Peyer's patch (tissue), 4 donors: ENCODE measurements at regions not wholly inside any gene's neighbourhood (a gene's known extent, or its start where the extent isn't known, plus 50 kb on each side); places are given as distances from the start of the nearest gene placed in this dataset.
"Not testable (repeated sequence)": the region's sequence is repeated elsewhere in the genome, so short reads cannot be mapped to it uniquely, and the experiment has no call there.

Source experiments
- DNase-seq, 3 donors: peaks; one replicate each; pipeline ENCODE4 v3.0.0-alpha.2; 2017 to 2019
- H3K27ac ChIP-seq, 4 donors: fragments of 200-600 bp; sonication (generic); one replicate each; pipeline ENCODE4 v1.5.1; 2016 to 2019
- H3K27me3 ChIP-seq, 2 donors: fragments of 200-600 bp; sonication (generic); one replicate each; pipeline ENCODE4 v1.5.1; 2019
- H3K36me3 ChIP-seq, 3 donors: fragments of 200-600 bp; sonication (generic); one replicate each; pipeline ENCODE4 v1.5.1; 2016 to 2019
- H3K4me1 ChIP-seq, 4 donors: fragments of 200-600 bp; sonication (generic); one replicate each; pipeline ENCODE4 v1.5.1; 2016 to 2019
- H3K4me3 ChIP-seq, 4 donors: fragments of 200-600 bp; sonication (generic); 1 replicate in 3 of 4; 2 replicates in 1 of 4; pipeline ENCODE4 v1.5.1; 2016 to 2019; ENCODE audit warnings: mild to moderate bottlenecking in 1 of 4
- H3K9me3 ChIP-seq, 4 donors: fragments of 200-600 bp; sonication (generic); one replicate each; pipeline ENCODE4 v1.5.1; 2016 to 2019; ENCODE audit warnings: mild to moderate bottlenecking in 1 of 4
- POLR2A ChIP-seq, 2 donors: fragments of 450-650 bp; IDR thresholded peaks; one replicate each; pipeline ENCODE4 v1.5.1; 2017; ENCODE audit warnings: antibody characterized with exemption in 2 of 2, mild to moderate bottlenecking in 2 of 2, moderate library complexity in 2 of 2
- TF ChIP-seq, protein P1 (sequence below), 6 experiments: fragments of 450-650 bp in 4 of 6; fragments of 200-600 bp in 2 of 6; sonication (generic) in 1 of 6; IDR thresholded peaks; one replicate each; pipeline ENCODE4 v1.5.1; 2017 to 2019; ENCODE audit warnings: antibody characterized with exemption in 6 of 6, mild to moderate bottlenecking in 3 of 6, moderate library complexity in 1 of 6

DNA sequence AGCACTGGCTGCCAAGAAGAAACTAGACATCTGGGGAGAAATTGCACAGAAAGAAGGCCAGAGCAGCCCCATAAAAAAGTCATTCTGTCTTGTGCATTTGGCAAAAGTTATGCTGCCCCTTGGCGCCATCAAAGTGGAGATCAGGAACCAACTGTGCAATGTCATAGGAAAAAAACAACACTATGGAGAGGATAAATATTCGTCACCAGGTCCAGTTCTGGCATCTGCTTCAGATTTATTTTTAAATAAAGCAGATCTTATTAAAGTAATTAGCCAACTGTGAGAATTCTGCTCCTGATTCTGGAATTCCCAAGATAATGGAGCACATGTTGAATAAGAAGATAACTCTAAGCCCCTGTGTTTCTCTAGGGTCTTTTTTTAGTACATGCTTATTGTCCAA lies 500.0 kb upstream of the IL12A start:
- H3K4me3 ChIP-seq = no peak overlapping the region
- TF ChIP-seq, protein P1, sequence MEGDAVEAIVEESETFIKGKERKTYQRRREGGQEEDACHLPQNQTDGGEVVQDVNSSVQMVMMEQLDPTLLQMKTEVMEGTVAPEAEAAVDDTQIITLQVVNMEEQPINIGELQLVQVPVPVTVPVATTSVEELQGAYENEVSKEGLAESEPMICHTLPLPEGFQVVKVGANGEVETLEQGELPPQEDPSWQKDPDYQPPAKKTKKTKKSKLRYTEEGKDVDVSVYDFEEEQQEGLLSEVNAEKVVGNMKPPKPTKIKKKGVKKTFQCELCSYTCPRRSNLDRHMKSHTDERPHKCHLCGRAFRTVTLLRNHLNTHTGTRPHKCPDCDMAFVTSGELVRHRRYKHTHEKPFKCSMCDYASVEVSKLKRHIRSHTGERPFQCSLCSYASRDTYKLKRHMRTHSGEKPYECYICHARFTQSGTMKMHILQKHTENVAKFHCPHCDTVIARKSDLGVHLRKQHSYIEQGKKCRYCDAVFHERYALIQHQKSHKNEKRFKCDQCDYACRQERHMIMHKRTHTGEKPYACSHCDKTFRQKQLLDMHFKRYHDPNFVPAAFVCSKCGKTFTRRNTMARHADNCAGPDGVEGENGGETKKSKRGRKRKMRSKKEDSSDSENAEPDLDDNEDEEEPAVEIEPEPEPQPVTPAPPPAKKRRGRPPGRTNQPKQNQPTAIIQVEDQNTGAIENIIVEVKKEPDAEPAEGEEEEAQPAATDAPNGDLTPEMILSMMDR (IDR thresholded peaks at IDR 0.05) = no peak
- TF ChIP-seq POLR2A (IDR thresholded peaks at IDR 0.05) = no peak
- no peak for DNase-seq
- no peaks in the 10 kb centered on the region for H3K27me3 ChIP-seq
- H3K4me1 ChIP-seq = no peaks in the 10 kb centered on the region
- no peaks in the 10 kb centered on the region for H3K9me3 ChIP-seq
- no peak overlapping the region for H3K27ac ChIP-seq
- no peaks in the 10 kb centered on the region for H3K36me3 ChIP-seq

DNA sequence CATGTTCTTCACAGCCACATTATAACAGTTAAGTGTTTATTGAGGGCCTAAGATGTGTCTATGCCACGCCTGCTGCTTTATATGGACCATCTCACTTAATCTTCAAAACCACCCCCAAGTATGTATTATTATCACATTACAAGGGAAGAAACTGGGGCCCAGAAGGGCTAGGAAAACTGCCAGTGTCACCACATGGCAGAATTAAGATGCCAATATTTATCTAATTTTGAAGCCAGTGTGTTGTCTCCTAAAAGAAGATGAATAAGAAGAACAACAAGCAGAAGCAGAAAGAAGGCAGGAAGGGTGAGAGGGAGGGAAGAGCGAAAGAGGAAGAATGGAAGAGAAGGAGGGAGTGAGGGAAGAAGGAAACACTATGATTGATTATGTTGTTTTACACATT lies 491.3 kb upstream of the IL12A start:
- no peaks in the 10 kb centered on the region for H3K4me1 ChIP-seq
- no peaks in the 10 kb centered on the region for H3K36me3 ChIP-seq
- no peak for TF ChIP-seq POLR2A (IDR thresholded peaks at IDR 0.05)
- TF ChIP-seq, protein P1 (IDR thresholded peaks at IDR 0.05) = no peak
- no peaks in the 10 kb centered on the region for H3K9me3 ChIP-seq
- no peaks in the 10 kb centered on the region for H3K27me3 ChIP-seq
- DNase-seq = no peak
- H3K27ac ChIP-seq = no peak overlapping the region
- no peak overlapping the region for H3K4me3 ChIP-seq

DNA sequence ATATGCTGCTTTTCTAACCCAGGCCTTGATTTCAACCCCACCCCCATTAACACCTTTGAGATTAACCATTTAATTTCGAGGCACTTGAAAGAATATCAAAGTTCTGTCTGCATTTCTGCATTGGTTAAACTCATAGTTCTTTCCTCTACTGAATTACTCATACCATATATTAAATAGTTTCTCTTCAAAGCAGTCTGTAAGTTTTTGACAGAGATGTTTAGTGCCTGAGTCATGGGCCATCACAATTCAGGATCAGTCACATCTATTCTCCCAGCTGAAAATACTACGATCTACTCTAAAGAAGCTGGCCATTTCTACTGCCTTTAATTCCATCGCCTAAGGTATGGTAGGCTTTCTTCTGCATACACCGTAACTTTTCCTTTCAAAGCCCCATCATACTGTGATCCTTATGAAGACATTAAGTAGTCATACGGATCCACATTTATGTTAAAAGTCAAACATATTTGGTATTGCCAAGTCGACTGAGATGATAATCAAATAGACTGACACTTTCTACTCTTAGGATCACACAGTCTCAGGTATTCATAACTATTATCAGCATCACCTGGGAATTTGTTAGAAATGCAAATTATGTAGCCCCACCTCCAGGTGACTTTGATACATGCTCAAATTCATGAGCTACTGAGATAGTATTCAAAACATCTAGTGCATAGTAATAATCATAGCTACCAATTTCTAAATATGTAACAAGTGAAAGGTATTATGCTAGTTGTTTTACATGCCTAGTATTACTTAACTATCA lies 489.4 kb upstream of the IL12A start:
- Histone ChIP-seq H3K27me3 (no peaks in the 10 kb centered on the region), H3K4me3 (no peak overlapping the region), H3K4me1 (no peaks in the 10 kb centered on the region), H3K9me3 (no peaks in the 10 kb centered on the region), H3K36me3 (no peaks in the 10 kb centered on the region), H3K27ac (no peak overlapping the region)
- TF ChIP-seq, protein P1 (IDR thresholded peaks at IDR 0.05) = no peak
- no peak for TF ChIP-seq POLR2A (IDR thresholded peaks at IDR 0.05)
- DNase-seq = no peak

DNA sequence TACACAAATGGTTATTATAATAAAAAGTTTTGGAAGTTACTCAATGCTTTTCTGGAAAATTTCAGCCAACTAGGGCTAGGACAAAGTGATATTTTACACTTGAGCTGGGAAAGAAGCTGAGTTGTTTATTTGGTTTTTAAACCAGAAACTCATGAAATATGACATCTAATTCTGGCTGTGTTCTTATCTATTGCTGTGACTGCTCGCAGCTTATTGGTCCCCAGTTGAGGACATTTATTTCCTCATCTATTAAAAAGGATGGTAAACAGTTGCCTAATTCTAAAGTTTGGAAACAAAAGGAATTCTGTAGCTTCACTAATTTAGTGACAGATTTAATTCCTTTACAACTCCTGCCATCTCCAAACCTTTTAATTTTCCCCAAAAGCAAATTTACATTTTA lies 487.6 kb upstream of the IL12A start:
- H3K36me3 ChIP-seq = no peaks in the 10 kb centered on the region
- TF ChIP-seq POLR2A (IDR thresholded peaks at IDR 0.05) = no peak
- TF ChIP-seq, protein P1 (IDR thresholded peaks at IDR 0.05) = no peak
- no peaks in the 10 kb centered on the region for H3K9me3 ChIP-seq

DNA sequence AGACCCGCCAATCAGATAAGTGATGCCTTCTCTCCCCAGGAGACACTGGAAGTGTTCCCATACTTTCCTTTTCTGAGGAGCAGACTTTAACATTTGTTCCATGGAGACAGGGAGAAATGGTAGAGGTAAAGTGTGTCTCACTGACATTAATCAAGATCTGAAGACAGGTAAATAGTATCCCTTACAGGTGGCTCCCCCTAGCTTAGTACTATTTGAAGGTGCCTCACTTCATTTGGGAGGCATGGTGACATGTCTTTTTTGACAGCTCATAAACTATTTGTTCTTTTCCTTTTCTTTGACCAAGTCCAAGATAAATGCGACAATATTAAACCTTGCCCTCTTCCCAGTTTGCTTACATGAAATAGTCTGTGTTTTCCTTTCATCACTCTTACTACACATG lies 485.6 kb upstream of the IL12A start:
- Histone ChIP-seq H3K36me3 (no peaks in the 10 kb centered on the region), H3K9me3 (no peaks in the 10 kb centered on the region), H3K27me3 (no peaks in the 10 kb centered on the region), H3K4me1 (no peaks in the 10 kb centered on the region), H3K4me3 (no peak overlapping the region), H3K27ac (no peak overlapping the region)
- TF ChIP-seq, protein P1 (IDR thresholded peaks at IDR 0.05) = no peak
- TF ChIP-seq POLR2A (IDR thresholded peaks at IDR 0.05) = no peak
- DNase-seq = no peak

More for the DNA sequence above, 487.6 kb upstream of the IL12A start:
- DNase-seq = no peak
- no peak overlapping the region for H3K4me3 ChIP-seq
- H3K27ac ChIP-seq = no peak overlapping the region
- no peaks in the 10 kb centered on the region for H3K27me3 ChIP-seq
- H3K4me1 ChIP-seq = no peaks in the 10 kb centered on the region

DNA sequence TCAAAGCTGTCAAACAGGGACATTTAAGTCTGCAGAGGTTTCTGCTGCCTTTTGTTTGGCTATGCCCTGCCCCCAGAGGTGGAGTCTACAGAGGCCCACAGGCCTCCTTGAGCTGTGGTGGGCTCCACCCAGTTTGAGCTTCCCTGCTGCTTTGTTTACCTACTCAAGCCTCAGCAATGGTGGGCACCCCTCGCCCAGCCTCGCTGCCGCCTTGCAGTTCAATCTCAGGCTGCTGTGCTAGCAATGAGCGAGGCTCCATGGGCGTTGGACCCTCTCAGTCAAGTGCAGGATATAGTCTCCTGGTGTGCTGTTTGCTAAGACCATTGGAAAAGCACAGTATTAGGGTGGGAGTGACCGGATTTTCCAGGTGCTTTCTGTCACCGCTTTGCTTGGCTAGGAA lies 477.6 kb upstream of the IL12A start:
- not testable (repeated sequence) for H3K4me1 ChIP-seq, H3K27ac ChIP-seq, DNase-seq, H3K27me3 ChIP-seq, H3K36me3 ChIP-seq, H3K9me3 ChIP-seq, H3K4me3 ChIP-seq
